Breast epithelium (tissue), 3 donors: ENCODE measurements at regions not wholly inside any gene's neighbourhood (a gene's known extent, or its start where the extent isn't known, plus 50 kb on each side); places are given as distances from the start of the nearest gene placed in this dataset.

ENCODE experiments used
- POLR2A ChIP-seq: fragments of 450-650 bp; IDR thresholded peaks from one replicate; pipeline ENCODE4 v1.6.1; 2016; ENCODE audit warnings: antibody characterized with exemption, mild to moderate bottlenecking, moderate library complexity
- POLR2AphosphoS5 ChIP-seq, 3 donors: sonication (generic); formaldehyde crosslinking; IDR thresholded peaks; one replicate each; pipeline ENCODE4 v1.6.1; 2017; ENCODE audit warnings: antibody characterized with exemption in 3 of 3
- TF ChIP-seq, protein P1 (sequence below), 3 donors: fragments of 450-650 bp; IDR thresholded peaks; one replicate each; pipeline ENCODE4 v1.5.1; 2016 to 2017; ENCODE audit warnings: antibody characterized with exemption in 3 of 3, mild to moderate bottlenecking in 3 of 3, moderate library complexity in 3 of 3

DNA sequence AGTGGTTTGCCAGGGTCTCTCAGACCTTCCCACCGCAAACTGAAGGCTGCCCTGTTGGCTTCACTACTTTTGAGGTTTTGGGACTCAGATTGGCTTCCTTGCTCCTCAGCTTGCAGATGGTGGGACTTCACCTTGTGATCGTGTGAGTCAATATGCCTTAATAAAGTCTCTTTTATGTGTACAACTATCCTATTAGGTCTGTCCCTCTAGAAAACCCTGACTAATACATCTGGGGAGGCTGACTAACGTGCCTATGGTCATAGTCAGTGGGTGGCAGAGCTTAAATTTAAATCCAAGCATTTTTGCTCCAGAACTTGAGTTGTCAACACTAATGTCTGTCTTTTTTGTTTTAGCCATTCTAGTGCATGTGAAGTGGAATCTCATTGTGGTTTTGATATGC lies 76.5 kb upstream of the CHODL start:
- TF ChIP-seq, protein P1, sequence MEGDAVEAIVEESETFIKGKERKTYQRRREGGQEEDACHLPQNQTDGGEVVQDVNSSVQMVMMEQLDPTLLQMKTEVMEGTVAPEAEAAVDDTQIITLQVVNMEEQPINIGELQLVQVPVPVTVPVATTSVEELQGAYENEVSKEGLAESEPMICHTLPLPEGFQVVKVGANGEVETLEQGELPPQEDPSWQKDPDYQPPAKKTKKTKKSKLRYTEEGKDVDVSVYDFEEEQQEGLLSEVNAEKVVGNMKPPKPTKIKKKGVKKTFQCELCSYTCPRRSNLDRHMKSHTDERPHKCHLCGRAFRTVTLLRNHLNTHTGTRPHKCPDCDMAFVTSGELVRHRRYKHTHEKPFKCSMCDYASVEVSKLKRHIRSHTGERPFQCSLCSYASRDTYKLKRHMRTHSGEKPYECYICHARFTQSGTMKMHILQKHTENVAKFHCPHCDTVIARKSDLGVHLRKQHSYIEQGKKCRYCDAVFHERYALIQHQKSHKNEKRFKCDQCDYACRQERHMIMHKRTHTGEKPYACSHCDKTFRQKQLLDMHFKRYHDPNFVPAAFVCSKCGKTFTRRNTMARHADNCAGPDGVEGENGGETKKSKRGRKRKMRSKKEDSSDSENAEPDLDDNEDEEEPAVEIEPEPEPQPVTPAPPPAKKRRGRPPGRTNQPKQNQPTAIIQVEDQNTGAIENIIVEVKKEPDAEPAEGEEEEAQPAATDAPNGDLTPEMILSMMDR (IDR thresholded peaks at IDR 0.05): no peak
- no peak for TF ChIP-seq POLR2A
- no peak for TF ChIP-seq POLR2AphosphoS5 (IDR thresholded peaks at IDR 0.05)
